WI38 (cell line): ENCODE measurements at regions not wholly inside any gene's neighbourhood (a gene's known extent, or its start where the extent isn't known, plus 50 kb on each side); places are given as distances from the start of the nearest gene placed in this dataset.
A peak's percentile ranks its signal among the peaks of the same experiment; 100 is the strongest.

Experiments used
- H3K4me3 ChIP-seq: 2 replicates; pipeline ENCODE4 v1.5.1; 2011; ENCODE audit warnings: low read depth, mild to moderate bottlenecking, control low read depth, low read length
- TF ChIP-seq, protein P1 (sequence below): IDR thresholded peaks from 2 replicates; pipeline ENCODE4 v1.5.1; 2012; ENCODE audit warnings: low read depth, mild to moderate bottlenecking, control low read depth, low read length

DNA sequence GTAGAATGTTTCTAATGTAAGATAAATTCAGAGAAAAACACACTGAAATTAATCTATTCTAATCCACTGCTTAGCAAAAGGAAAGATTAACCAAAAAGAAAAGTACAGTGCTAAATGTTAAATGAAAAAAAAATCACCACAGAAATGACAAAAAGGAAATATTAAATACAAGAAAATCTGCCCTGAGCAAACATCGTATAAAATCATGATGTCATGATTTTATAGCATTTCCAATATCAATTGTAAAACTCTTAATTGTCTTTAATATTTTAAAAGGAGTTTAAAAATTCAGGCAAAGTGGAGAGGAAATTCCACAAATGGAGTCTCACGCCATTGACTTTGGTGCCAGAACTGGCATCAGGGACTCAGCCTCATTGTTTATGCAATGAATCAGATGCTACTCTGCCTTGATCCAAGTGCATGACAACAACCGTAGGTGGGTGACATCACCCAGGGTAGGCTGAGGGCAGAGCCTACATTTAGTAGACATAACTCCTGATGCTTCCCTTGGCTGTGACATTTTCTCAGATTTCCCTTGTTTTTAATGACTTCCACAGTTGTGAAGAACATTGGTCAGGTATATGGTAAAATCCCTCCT is 696.8 kb downstream of the SEMA5A start:
- no peak overlapping the region for H3K4me3 ChIP-seq
- TF ChIP-seq, protein P1, sequence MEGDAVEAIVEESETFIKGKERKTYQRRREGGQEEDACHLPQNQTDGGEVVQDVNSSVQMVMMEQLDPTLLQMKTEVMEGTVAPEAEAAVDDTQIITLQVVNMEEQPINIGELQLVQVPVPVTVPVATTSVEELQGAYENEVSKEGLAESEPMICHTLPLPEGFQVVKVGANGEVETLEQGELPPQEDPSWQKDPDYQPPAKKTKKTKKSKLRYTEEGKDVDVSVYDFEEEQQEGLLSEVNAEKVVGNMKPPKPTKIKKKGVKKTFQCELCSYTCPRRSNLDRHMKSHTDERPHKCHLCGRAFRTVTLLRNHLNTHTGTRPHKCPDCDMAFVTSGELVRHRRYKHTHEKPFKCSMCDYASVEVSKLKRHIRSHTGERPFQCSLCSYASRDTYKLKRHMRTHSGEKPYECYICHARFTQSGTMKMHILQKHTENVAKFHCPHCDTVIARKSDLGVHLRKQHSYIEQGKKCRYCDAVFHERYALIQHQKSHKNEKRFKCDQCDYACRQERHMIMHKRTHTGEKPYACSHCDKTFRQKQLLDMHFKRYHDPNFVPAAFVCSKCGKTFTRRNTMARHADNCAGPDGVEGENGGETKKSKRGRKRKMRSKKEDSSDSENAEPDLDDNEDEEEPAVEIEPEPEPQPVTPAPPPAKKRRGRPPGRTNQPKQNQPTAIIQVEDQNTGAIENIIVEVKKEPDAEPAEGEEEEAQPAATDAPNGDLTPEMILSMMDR = no peak

DNA sequence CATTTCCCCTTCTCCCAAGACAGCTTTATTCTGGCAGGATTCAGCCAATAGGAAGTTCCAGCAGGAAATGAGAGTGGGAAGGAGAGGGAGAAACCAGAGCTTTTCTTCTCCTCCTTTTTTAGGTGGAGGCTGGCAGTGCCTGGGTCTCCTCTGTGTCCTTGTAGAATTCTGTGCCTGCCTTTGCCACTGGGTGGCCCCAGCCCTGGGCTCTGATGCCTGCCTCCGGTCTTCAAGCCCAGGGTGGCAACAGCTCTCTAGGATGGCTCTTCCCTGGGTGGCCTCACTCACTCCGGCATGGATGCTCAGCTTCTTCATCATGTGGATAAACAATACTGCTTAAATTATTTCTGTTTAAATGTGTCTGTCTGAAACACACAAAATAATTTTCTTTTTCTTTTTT is 694.8 kb downstream of the SEMA5A start:
- H3K4me3 ChIP-seq = no peak overlapping the region
- TF ChIP-seq, protein P1 = no peak

DNA sequence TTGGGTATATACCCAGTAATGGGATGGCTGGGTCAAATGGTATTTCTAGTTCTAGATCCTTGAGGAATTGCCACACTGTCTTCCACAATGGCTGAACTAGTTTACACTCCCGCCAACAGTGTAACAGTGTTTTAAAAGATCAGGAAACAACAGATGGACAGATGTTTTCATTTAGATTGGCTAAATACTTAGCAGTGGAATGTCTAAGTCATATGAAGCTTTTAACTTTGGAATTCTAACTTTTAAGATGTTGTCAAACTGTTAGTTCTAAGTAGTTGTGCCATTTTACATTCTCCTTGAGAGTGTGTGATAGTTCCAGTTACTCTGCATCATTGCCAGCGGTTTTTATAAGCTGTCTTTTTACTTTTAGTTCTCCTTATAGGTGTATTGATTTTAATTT is 688.8 kb downstream of the SEMA5A start:
- TF ChIP-seq, protein P1 = no peak

DNA sequence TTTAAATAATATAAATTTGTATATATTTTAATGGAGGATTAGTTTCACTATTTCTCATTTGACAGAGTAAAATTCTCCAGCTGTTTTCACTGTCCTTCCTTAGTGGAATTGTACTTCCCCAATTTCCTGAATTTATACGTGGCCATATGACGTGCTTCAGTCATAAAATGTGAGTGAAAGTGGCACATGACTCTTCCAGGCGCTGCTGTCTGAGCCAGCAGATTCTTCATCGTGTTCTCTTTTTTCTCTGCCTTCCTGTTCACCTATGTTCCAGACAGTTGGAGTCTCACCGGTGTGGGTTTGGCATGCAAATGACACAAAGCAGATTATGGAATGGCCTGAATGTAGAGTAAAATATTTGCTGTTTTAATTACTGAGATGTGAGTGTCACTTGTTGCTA is 684.1 kb downstream of the SEMA5A start:
- TF ChIP-seq, protein P1 = no peak
- H3K4me3 ChIP-seq = no peak overlapping the region

More for the DNA sequence above, 688.8 kb downstream of the SEMA5A start:
- no peak overlapping the region for H3K4me3 ChIP-seq

DNA sequence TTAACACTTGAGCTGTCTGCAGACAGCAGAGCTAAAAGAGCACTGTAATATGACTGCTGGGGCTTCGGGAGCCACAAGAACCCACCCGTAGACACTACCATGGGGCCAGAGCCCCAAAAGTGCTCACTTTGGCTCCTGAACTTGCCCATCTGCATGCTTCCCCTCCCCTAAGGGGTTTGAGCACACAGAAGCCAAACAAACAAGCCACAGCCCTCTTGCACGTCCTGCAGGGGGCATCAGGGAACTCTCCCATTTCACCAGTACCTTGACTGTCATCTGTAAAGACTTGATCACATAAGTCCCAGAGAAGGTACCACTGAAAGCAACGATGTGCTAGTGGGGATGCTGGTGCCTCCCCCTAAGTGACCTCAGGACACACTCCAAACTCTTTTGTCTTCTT is 681.8 kb downstream of the SEMA5A start:
- H3K4me3 ChIP-seq = no peak overlapping the region
- TF ChIP-seq, protein P1 = peak; percentile 46

DNA sequence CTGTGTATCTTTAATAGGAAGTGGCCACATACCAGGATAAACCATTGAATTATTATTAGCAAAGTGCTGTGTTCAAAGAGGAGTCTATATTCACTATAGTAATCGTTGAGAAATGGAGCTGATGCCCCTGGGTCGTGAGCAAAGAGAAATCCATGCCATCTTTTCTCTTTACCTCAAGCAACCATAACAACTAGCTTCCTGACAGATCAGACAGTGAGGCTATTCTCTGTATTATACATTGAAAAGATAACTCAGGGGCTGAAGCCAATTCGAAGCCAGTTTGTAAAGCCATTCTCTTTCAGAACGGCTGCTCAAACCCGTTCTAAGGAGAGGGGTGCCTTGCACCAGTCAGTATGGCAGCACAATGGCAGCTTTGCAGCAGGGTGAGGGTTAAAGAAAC is 680.6 kb downstream of the SEMA5A start:
- TF ChIP-seq, protein P1 = no peak
- no peak overlapping the region for H3K4me3 ChIP-seq

DNA sequence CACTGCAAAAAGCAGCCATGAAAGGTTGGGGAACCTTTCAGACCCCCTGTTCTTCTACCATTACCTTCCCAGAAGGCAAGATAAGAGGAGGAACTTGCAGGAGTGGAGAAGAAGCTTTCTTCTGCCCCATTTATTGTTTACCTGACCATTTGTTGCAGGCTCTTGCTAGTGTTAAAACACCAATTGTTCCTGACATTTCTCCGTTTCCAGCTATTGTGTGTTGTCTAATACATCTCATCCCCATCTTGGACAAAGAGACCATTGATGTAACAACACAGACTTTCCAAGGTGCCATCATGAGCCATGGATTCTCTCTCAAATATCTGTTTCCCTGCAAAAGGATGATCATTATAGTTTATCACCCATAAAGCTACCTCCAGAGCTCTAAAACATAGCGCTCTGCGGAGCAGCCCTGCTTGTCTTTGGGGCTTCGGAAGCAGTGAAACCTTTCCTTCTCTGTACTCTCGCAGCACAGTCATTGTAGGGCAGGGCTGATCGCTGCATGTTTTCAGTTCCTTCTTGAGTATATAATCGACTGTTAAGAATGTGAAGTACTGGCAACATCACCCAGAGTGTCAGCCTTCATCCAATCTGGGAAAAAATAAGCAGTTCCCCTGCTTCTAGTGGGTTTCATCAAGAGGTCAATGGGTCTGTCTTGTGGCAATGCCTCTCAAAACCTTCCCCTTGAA is 680.0 kb downstream of the SEMA5A start:
- H3K4me3 ChIP-seq = no peak overlapping the region
- TF ChIP-seq, protein P1 = no peak
